ENCODE measurements at regions not wholly inside any gene's neighbourhood (a gene's known extent, or its start where the extent isn't known, plus 50 kb on each side); places are given as distances from the start of the nearest gene placed in this dataset.

- no peak for TF ChIP-seq CTCF (IDR thresholded peaks at IDR 0.05; ENCODE audit: low read depth, low read length)
- no peak overlapping the region for H3K4me3 ChIP-seq (ENCODE audit: low read depth, low read length)
Observed at GRCh38 chr1:232403017-232403714, 226.8 kb downstream of the SIPA1L2 start.

GRCh38 chr1:232398823-232399222 is 231.1 kb downstream of the SIPA1L2 start:
- no peak for TF ChIP-seq CTCF (IDR thresholded peaks at IDR 0.05; ENCODE audit: low read depth, low read length)
- no peak overlapping the region for H3K4me3 ChIP-seq (ENCODE audit: low read depth, low read length)

DNA sequence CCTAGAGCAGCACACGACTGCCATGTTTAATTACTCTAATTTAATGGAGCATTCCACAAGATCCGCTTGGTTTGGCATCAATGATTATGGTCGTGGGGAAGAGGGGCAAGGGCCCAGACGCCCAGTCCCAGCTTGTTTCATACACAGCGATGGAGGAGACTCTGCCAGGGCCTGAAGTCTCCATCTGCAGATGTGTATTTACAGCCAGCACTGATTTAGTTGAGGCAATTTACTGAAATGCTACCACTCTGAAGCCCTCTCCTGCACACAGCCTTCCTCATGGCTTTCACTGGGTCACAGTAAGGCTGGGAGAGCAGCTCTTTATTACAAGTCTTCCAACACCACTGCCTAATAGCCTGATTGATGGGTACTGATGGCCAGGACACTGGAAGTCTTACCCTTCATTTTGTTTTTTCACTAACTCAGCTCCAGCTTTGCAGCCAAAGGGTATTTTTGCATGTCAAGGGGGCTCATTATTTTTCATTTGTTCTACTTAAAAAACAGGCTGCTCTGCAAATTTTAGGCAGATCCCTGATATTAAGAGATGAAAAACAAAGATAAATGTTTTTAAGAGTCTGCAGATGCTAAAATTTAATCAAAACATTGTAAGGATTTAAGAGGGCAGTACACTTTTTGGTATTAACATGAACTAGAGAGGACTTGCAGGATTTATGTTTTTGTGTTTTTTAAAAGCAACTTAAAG is 236.3 kb downstream of the SIPA1L2 start:
- H3K4me3 ChIP-seq (ENCODE audit: low read depth, low read length): no peak overlapping the region
- TF ChIP-seq CTCF (IDR thresholded peaks at IDR 0.05; ENCODE audit: low read depth, low read length): no peak

GRCh38 chr1:232393010-232393409 is 236.9 kb downstream of the SIPA1L2 start:
- H3K4me3 ChIP-seq (ENCODE audit: low read depth, low read length): no peak overlapping the region
- no peak for TF ChIP-seq CTCF (IDR thresholded peaks at IDR 0.05; ENCODE audit: low read depth, low read length)

DNA sequence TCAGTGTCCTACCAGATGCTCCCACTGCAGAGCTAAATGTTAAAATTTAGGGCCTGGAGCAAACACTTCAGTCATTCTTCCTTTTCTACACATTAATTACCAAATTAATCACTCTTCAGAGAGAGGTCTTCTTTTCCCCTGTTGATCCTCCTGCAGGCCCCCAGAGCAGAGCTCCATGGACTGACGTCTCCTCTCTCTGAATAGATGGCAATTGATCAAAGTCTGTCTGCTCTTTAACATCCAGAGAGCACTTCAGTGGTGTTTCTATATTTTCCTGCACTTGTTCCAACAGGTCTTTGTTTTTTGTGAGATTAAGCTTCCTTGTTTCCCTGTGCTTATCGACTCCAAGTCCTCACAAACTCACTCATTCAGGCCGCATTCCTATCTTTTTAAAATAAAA is 239.3 kb downstream of the SIPA1L2 start:
- H3K4me3 ChIP-seq (ENCODE audit: low read depth, low read length): no peak overlapping the region
- no peak for TF ChIP-seq CTCF (IDR thresholded peaks at IDR 0.05; ENCODE audit: low read depth, low read length)

DNA sequence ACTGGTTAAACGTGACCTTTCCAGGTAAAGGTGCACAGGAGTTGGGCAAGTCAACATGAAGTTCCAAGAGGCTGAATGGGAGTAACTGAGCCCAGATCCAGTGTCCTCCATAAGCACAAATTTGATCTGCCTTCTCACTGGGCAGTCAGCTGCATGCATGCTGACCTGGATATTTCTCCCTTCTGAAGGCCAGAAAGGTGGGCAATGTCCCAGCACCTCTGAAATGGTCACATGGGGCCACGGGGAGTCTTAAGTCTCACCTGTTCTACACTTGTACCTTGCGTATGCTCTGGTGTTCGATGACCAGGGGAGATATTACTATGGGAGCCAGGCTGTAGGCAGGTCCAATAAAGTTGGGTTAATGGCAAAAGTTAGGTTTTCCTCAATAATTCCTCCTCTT is 240.2 kb downstream of the SIPA1L2 start:
- no peak overlapping the region for H3K4me3 ChIP-seq (ENCODE audit: low read depth, low read length)
- no peak for TF ChIP-seq CTCF (IDR thresholded peaks at IDR 0.05; ENCODE audit: low read depth, low read length)

DNA sequence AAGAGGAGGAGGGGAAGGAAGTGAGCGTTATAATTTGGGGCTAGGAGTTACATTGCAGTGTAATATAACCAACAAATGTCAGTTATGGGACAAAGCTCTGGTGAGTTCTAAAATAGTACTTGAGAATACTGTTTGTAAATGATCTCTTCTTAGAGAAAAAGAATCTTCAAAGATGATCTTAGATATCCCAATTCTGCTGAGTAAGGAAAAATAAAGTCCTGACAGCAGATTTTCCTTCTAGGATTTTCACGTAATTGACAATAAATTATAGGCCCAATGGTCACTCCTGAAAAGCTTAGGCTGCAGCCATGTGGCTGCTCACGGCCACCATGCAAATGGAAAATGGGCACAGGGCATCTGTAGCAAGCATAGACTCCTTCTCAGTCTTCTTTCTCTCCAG is 241.6 kb downstream of the SIPA1L2 start:
- no peak overlapping the region for H3K4me3 ChIP-seq (ENCODE audit: low read depth, low read length)
- no peak for TF ChIP-seq CTCF (IDR thresholded peaks at IDR 0.05; ENCODE audit: low read depth, low read length)

All from WI38 (cell line).